ENCODE measurements at regions not wholly inside any gene's neighbourhood (a gene's known extent, or its start where the extent isn't known, plus 50 kb on each side); places are given as distances from the start of the nearest gene placed in this dataset.
"Not testable (repeated sequence)": the region's sequence is repeated elsewhere in the genome, so short reads cannot be mapped to it uniquely, and the experiment has no call there.

- DNase-seq (ENCODE audit: low read depth) = not testable (repeated sequence)
These were observed 77.5 kb downstream of the SNX5 start for GRCh38 chr20:17891131-17891530.

GRCh38 chr20:17890330-17890729 lies 78.3 kb downstream of the SNX5 start:
- no peak for DNase-seq (ENCODE audit: low read depth)

GRCh38 chr20:17889226-17889625 lies 79.4 kb downstream of the SNX5 start:
- no peak for DNase-seq (ENCODE audit: low read depth)

- DNase-seq (ENCODE audit: low read depth) = no peak
These were observed 80.5 kb downstream of the SNX5 start for GRCh38 chr20:17888044-17888443.

GRCh38 chr20:17887331-17888030 lies 81.1 kb downstream of the SNX5 start:
- DNase-seq (ENCODE audit: low read depth) = no peak

GRCh38 chr20:17885544-17885943 lies 83.0 kb downstream of the SNX5 start:
- no peak for DNase-seq (ENCODE audit: low read depth)

GRCh38 chr20:17885076-17885475 lies 83.5 kb downstream of the SNX5 start:
- no peak for DNase-seq (ENCODE audit: low read depth)

GRCh38 chr20:17884307-17885003 lies 84.1 kb downstream of the SNX5 start:
- DNase-seq (ENCODE audit: low read depth) = no peak

- no peak for DNase-seq (ENCODE audit: low read depth)
These were observed 84.8 kb downstream of the SNX5 start for GRCh38 chr20:17883592-17884306.

- DNase-seq (ENCODE audit: low read depth) = no peak
These were observed 85.6 kb downstream of the SNX5 start for GRCh38 chr20:17882834-17883591.

GRCh38 chr20:17882065-17882833 lies 86.3 kb downstream of the SNX5 start:
- DNase-seq (ENCODE audit: low read depth) = no peak

- no peak for DNase-seq (ENCODE audit: low read depth)
These were observed 86.9 kb downstream of the SNX5 start for GRCh38 chr20:17881741-17882064.

- DNase-seq (ENCODE audit: low read depth) = no peak
These were observed 89.5 kb downstream of the SNX5 start for GRCh38 chr20:17878912-17879602.

- DNase-seq (ENCODE audit: low read depth) = no peak
These were observed 90.3 kb downstream of the SNX5 start for GRCh38 chr20:17878069-17878911.

- DNase-seq (ENCODE audit: low read depth) = no peak
These were observed 92.6 kb downstream of the SNX5 start for GRCh38 chr20:17875981-17876385.

GRCh38 chr20:17875106-17875980 lies 93.3 kb downstream of the SNX5 start:
- DNase-seq (ENCODE audit: low read depth) = no peak

- DNase-seq (ENCODE audit: low read depth) = no peak
These were observed 94.1 kb downstream of the SNX5 start for GRCh38 chr20:17874271-17875105.
